Mesothelial cell of epicardium (in vitro differentiated cells): ENCODE measurements at regions not wholly inside any gene's neighbourhood (a gene's known extent, or its start where the extent isn't known, plus 50 kb on each side); places are given as distances from the start of the nearest gene placed in this dataset.

Experiments used
- DNase-seq, 2 experiments: peaks; one replicate each; pipeline ENCODE4 v3.0.0; 2021; ENCODE audit warnings: low spot score in 2 of 2; ENCODE audit not compliant: unreplicated experiment in 2 of 2
- H3K27ac Mint-ChIP-seq: 2 replicates; pipeline ENCODE4 v1.8.0; 2021; ENCODE audit warnings: mixed read lengths
- H3K27me3 Mint-ChIP-seq: 2 replicates; pipeline ENCODE4 v1.8.0; 2021; ENCODE audit warnings: low read depth, mixed read lengths
- H3K36me3 Mint-ChIP-seq: 2 replicates; pipeline ENCODE4 v1.8.0; 2021; ENCODE audit warnings: mixed read lengths
- H3K4me1 Mint-ChIP-seq: 2 replicates; pipeline ENCODE4 v1.8.0; 2021; ENCODE audit warnings: mixed read lengths
- H3K4me3 Mint-ChIP-seq: 2 replicates; pipeline ENCODE4 v1.8.0; 2021; ENCODE audit warnings: mild to moderate bottlenecking, moderate library complexity, mixed read lengths
- H3K9me3 Mint-ChIP-seq: 2 replicates; pipeline ENCODE4 v1.8.0; 2021; ENCODE audit warnings: mixed read lengths
- CTCF ChIP-seq: fragments of 200-600 bp; sonication (generic); IDR thresholded peaks from one replicate; pipeline ENCODE4 v1.5.0; 2021; ENCODE audit warnings: antibody characterized with exemption; ENCODE audit not compliant: unreplicated experiment

GRCh38 chr13:59452189-59452890 lies 711.4 kb downstream of the DIAPH3 start:
- DNase-seq = no peak
- H3K36me3 Mint-ChIP-seq = no peaks in the 10 kb centered on the region
- H3K27me3 Mint-ChIP-seq = no peaks in the 10 kb centered on the region
- H3K27ac Mint-ChIP-seq = no peak overlapping the region
- TF ChIP-seq CTCF = no peak
- H3K4me3 Mint-ChIP-seq = no peak overlapping the region
- H3K9me3 Mint-ChIP-seq = no peaks in the 10 kb centered on the region
- H3K4me1 Mint-ChIP-seq = peaks cover 12% of the 10 kb centered on the region

DNA sequence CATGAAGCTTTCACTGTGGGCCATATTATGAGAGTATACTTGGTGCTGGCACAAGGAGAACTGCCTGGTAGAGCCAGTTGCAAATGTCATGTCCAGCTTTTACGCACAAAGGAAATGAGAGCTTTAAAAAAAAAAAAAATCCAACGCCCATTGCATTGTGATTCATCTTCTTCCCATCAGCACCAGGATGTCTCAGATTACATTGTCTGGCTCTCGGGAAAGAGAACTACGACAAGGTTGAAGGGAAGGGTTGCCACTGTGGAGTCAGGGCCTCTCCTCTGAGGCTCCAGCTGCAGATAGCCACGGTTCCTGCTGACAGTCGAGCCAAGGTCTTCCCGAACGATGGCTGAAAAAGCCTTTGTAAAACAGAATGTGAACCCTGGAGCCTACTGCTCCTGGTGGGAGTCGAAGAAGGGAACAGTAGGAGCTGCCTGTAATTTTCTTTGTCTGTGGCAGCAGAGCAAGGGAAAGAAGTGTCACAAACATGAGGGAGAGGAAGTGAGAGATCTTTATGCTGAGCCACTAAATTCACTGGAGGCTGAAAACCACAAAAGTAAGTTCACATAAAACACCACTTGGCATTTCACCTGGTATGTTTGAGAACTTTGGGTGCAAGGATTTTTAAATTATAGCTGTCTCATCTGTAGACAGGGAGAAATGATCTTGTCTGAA lies 704.7 kb downstream of the DIAPH3 start:
- Mint-ChIP-seq H3K27me3 (no peaks in the 10 kb centered on the region), H3K4me1 (peaks cover 12% of the 10 kb centered on the region), H3K9me3 (peaks cover 4% of the 10 kb centered on the region), H3K4me3 (no peak overlapping the region), H3K36me3 (no peaks in the 10 kb centered on the region), H3K27ac (peak overlapping the region; percentile 11)
- DNase-seq = no peak
- TF ChIP-seq CTCF = no peak

DNA sequence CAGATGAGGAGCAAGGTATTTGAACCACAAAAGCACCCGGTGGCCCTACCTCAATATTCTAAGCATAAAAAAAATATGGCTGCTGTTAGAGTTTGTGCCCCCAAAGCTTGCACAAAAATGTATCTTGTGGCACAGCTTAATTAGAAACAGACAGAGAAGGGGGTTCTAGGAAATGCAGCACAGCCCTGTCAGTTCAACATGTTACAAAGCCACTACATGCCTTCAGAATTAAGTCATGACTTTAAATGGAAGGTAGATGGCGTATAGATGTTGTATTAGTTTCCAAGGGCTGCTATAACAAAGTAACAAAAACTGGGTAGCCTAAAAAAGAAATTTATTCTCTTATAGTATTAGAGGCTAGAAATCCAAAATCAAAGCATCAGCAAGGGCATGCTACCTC lies 703.8 kb downstream of the DIAPH3 start:
- no peaks in the 10 kb centered on the region for H3K36me3 Mint-ChIP-seq

GRCh38 chr13:59461411-59461810 lies 702.3 kb downstream of the DIAPH3 start:
- no peaks in the 10 kb centered on the region for H3K36me3 Mint-ChIP-seq
- peaks cover 26% of the 10 kb centered on the region for H3K4me1 Mint-ChIP-seq
- no peaks in the 10 kb centered on the region for H3K27me3 Mint-ChIP-seq
- TF ChIP-seq CTCF = no peak
- DNase-seq = no peak
- no peak overlapping the region for H3K27ac Mint-ChIP-seq
- H3K4me3 Mint-ChIP-seq = no peak overlapping the region
- peaks cover 4% of the 10 kb centered on the region for H3K9me3 Mint-ChIP-seq

More for the DNA sequence above, 703.8 kb downstream of the DIAPH3 start:
- no peak for TF ChIP-seq CTCF
- Mint-ChIP-seq H3K27ac (no peak overlapping the region), H3K9me3 (peaks cover 4% of the 10 kb centered on the region), H3K4me3 (no peak overlapping the region), H3K4me1 (peaks cover 18% of the 10 kb centered on the region), H3K27me3 (no peaks in the 10 kb centered on the region)
- DNase-seq = no peak

GRCh38 chr13:59463023-59463422 lies 700.7 kb downstream of the DIAPH3 start:
- Mint-ChIP-seq H3K4me1 (peaks cover 26% of the 10 kb centered on the region), H3K36me3 (no peaks in the 10 kb centered on the region), H3K9me3 (peaks cover 4% of the 10 kb centered on the region), H3K27ac (no peak overlapping the region), H3K4me3 (no peak overlapping the region), H3K27me3 (no peaks in the 10 kb centered on the region)
- no peak for DNase-seq
- no peak for TF ChIP-seq CTCF
